Ecto neural progenitor cell (in vitro differentiated cells): ENCODE measurements at regions not wholly inside any gene's neighbourhood (a gene's known extent, or its start where the extent isn't known, plus 50 kb on each side); places are given as distances from the start of the nearest gene placed in this dataset.
"Not testable (repeated sequence)": the region's sequence is repeated elsewhere in the genome, so short reads cannot be mapped to it uniquely, and the experiment has no call there.

Experiments used
- DNase-seq: peaks from one replicate; pipeline ENCODE4 v3.0.0-alpha.2; 2018; ENCODE audit warnings: low spot score

DNA sequence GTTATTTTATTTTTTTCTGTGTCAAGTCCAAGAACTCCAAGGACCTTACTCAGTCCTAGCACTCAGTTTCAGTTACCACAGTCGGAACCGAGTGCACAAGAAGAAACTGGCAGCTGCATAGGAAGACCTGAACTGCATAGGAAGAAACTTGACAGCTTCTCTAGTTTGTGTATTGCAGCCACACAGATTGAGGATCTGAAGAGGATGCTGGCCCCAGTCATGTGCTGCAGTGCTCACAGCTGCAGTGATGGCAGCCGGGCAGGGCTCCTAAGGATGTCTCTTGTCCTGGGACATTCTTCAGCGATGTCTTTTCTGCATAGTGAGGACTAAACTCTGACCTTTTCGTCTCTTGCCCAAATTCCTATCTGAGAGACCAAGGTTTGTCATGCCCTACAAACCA is 261.2 kb downstream of the STIM2 start:
- DNase-seq = no peak

GRCh38 chr4:27123123-27123768 is 262.6 kb downstream of the STIM2 start:
- DNase-seq = no peak

DNA sequence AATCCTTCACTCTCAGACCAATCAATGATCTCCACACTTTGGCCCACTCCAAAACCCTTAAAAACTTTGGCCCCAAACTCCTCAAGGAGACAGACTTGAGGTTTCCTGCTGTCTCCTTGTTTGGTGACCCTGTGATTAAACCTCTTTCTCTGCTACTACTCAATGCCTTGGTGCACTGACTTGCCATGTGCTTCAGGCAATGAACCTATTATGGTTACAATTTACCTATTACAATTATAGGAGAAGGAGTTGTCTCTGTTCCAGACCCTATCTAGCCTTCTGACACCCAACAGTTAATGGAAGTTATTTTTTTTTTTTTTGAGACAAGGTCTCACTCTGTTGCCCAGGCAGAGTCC is 263.1 kb downstream of the STIM2 start:
- no peak for DNase-seq

DNA sequence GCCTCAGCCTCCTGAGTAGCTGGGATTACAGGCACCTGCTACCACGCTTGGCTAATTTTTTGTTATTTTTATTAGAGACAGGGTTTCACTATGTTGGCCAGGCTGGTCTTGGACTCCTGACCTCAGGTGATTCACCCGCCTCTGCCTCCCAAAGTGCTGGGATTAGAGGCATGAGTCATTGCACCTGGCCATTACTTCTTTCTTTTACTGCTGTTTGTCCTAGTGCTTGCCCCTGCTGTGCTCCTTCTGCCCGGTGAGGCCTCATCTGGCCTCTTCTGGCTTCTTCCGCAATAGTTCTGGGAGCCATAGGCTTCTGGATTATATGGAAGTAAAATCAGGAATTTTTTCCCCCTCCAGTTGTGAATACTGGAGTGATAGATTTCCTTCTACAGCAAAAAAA is 266.3 kb downstream of the STIM2 start:
- not testable (repeated sequence) for DNase-seq

DNA sequence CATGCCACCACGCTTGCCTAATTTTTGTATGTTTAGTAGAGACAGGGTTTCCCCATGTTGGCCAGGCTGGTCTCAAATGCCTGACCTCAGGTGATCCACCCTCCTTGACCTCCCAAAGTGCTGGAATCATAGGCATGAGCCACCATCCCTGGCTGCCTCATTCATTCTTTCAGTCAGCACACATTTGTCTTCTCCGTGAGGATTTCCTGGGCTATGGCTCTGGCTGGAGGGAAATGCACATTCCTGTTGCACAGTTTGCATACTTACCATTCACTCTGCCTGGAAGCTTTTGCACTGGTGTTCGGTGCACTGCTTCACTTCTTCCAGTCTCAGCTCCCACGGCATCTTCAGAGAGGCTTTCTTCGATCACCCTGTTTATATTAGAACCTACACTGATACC is 267.8 kb downstream of the STIM2 start:
- DNase-seq = no peak

GRCh38 chr4:27129871-27130366 is 269.3 kb downstream of the STIM2 start:
- DNase-seq = no peak

DNA sequence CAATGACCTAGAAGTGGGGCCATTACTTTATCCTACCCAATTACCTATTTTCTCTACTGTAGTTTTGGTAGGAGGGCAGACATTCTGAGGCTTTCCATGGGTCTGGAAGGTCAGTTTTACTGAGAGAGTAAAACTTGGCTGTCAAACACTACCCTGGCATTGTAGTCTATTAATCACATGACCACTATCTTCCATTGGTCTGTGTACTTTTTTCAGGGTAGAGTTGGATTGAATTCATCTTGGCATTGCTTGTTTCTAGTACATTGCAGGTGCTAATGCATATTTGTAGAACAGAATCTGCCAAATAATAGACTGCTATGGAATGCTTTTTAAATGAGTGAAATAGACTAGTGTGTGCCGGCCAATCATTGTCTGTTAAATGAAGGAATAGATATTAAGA is 271.9 kb downstream of the STIM2 start:
- DNase-seq = no peak

DNA sequence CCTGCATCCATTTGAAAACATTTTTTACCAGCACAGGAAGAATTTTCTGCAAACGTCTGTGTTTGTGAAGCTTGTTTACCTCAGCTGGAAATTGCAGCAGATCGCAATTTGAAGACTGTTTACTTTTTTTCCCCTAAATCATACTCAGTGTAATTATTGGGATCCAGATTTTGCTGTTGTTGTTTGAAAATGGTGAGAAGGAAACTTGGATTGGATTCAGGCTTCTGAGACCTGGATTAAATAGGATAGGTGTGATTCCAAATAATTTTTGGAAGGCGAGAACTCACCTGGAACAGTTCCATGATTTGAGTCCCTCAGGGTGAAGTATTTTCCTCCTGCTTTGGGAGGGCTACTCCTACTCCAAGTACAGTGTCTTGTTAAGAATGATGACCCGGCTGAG is 279.8 kb downstream of the STIM2 start:
- no peak for DNase-seq

DNA sequence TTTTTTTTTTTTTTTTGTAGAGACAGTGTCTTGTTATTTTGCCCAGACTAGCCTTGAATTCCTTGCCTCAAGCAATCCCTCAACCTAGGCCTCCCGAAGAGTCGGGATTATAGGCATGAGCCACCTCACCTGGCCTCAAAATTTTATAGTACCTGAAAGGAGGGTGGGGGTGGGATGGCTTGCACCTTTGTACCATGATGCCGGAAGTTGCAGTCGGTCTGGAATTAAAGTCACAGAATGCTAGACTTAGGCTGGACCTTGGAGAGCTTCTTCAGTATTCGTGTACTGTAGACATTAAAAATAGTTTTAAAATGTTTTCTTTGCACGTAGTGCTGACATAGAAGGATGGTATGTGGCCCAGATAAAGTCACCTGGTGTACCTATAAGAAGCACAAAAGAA is 280.9 kb downstream of the STIM2 start:
- DNase-seq = no peak

DNA sequence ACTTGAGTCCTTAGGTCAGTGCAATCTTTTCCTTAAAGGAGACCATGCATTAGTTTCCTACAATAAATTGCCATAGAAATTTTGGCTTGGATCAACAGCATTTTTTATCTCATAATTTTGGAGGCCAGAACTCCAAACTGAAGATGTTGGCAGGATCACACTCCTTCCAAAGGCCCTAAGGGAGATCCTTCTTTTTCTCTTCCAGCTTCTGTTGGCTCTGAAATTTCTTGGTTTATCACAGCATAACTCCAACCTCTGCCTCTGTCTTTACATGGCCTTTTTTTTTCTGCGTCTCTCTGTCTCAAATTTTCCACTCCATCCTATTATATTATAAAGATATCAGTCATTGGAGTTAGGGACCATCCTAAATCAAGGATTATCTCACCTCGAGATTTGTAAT is 282.2 kb downstream of the STIM2 start:
- DNase-seq = no peak

- no peak for DNase-seq
Observed at GRCh38 chr4:27145597-27145996, 285.0 kb downstream of the STIM2 start.

DNA sequence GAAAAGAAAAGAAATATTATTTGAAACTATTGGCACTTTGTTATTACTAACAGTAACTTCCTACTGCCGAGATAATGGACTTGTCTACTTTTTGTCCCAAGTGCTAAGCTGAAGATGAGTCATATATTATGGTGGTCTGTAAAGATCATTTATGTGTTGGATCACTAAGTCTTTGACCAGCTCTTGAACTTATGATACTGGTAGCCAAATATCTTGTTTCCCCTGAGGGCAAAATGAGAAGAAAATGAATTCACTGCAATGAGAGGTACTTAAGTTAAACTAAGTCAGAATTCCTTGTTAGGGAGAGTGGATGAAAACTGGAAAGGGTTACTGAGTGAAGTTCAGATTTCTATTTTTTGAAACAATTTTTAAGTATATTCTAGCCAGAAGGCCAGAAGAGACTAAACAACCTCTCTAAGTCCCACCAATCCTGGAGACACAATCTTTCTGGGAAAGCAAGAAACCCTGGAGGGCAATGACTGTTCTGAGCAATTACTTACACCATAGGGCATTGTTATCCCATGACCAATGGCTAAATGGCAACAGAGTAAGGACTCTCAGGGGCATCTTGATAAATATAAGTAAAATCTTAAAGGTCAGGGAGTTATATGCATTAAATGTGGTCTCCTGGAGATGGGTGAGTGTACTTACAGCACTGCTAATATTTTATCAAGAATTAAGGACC is 287.7 kb downstream of the STIM2 start:
- no peak for DNase-seq

GRCh38 chr4:27149541-27150212 is 289.0 kb downstream of the STIM2 start:
- DNase-seq = no peak

- DNase-seq = no peak
Observed at GRCh38 chr4:27152703-27153102, 292.1 kb downstream of the STIM2 start.

DNA sequence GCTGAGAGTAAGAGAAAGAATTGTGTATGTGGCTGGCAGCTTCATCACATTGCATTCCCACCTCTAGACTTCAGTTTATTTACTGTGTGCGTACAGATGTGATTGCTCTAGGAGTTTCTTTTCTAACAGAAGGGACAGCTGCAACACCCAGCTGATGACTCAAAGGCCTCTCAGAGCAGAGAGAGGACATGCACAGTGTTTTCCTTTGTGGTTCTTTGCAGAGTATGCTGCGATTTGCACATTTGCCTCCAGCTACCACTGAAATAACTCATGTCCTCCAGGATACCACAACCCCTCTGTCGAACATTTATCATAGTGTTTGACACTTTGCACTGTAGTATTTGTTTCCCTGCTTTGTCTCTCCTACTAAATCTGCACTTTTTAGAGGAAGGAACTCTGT is 294.1 kb downstream of the STIM2 start:
- no peak for DNase-seq

DNA sequence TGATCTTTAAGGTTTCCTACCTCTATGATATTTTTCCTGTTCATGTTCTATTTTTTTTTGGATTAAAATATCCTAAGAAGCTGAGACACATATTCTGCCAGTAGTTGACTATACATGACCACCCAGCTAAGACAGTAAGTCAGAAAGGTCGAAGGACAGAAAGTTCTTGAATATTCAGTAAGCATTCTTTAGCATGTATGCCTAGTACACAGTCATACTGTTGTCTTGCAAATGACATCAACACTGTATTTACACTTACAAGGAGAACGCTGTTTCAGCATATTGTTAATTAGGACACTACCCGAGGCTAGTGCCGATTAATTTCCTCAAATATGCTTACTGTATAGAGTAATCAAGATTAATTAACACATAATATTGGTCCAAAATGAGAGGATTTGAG is 300.6 kb downstream of the STIM2 start:
- no peak for DNase-seq

DNA sequence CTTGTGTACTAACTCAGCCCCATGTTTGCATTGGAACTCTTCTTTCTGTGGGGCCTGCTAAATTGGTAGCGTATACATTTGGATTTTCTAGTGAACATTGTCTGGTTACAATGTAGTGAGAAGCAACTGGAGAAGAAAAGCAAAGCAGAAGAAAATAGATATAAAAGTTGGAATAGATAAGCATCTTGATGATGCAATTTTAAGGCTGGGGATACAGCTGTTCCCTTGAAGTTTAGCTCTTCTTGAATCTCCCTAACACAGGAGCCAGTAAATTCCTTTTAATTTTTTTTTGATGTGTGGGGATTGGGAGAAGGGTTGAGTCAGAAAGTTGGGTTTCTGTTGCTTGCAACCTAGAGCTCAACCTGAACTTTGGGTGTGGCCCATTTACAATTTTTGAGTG is 308.1 kb downstream of the STIM2 start:
- no peak for DNase-seq

- DNase-seq = no peak
Observed at GRCh38 chr4:27173280-27173679, 312.6 kb downstream of the STIM2 start.

DNA sequence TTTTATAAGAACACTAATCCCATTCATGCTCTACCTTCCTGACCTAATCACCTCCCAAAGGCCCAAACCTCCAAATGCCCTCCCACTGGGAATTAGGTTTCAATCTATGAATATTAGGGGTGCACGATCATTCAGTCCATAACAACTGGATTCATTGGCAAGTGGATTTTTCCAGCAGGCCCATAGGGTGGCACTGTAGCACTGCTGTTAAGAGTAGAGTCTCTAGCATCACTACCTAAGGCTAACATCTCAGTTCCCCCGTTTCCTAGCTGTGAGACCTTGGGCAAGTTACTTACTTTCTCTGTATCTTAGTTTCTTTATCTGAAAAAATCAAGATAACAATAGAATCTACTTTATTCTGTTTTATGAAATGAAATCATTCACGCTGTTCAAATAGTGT is 315.8 kb downstream of the STIM2 start:
- peak; percentile 59 for DNase-seq

DNA sequence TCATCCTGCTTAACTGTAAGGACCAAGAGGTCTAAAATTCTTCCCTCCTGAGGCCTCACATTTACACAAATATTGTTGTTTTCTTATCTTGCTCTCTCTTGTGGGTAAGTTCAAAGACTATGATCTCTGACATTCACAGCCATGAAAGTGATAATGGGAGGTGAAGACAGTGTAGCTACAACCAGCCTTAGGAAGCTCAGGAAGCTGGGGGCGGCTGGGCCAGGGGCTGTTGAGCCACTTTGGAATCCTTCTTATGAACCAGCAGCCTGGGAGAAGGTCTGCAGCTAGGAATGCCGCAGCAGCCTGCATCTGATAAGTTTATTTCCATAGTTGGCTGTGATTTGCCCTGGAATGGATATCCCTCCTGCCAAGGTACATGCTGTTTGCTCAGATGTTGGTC is 316.2 kb downstream of the STIM2 start:
- DNase-seq = no peak

DNA sequence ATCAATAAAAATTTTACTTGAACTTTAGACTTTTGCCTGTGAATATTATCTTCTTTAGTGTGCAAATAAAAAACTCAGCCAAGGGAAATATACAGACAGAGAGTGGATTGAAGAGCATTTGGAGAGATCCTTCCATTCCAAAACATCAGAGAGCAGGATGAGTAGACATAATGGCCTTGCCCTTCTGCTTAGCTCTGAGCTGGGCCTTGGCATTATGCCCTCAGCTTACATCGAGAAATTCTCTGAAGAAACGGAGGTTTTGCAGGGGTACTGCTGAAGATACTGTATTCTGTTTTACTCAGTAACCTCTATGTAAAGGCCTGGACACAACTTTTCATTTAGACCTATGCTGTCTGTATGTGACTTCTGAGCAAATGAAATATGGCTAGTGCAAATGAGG is 317.4 kb downstream of the STIM2 start:
- DNase-seq = no peak

GRCh38 chr4:27181693-27182092 is 321.1 kb downstream of the STIM2 start:
- no peak for DNase-seq

DNA sequence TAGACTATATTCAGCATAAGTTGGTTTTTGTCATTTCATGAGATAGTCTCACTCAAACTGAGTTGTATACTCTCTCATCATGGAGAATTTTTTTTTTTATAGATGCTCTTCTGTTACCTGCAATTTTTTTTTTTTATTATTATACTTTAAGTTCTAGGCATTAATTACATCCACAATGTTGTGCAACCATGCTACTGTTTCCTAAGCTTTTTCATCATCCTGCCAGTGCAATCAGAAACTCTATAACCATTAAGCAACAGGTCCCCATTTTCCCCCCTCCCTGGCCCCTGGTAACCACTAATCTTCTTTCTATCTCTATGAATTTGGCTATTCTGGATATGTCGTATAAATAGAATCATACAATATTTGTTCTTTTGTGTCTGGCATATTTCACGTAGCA is 321.6 kb downstream of the STIM2 start:
- no peak for DNase-seq
